ENCODE measurements at regions not wholly inside any gene's neighbourhood (a gene's known extent, or its start where the extent isn't known, plus 50 kb on each side); places are given as distances from the start of the nearest gene placed in this dataset.

DNA sequence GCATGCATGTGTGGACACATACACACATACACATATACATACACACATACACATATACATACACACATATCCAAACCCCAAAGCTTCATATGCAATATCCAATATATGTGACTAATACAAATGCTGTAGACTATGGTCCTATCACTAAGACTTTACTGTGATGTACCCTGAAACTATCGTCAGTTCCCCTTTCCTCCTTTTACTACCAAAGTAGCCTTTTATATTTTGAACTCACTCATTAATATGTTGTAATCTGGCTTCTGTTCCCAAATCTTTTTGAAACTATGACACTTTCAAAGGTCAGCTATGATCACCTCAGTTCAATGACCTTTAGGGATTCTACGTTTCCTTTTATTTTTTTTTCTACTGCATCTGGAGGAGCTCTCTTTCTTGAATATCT lies 64.8 kb upstream of the TFEC start:
- TF ChIP-seq, protein P1, sequence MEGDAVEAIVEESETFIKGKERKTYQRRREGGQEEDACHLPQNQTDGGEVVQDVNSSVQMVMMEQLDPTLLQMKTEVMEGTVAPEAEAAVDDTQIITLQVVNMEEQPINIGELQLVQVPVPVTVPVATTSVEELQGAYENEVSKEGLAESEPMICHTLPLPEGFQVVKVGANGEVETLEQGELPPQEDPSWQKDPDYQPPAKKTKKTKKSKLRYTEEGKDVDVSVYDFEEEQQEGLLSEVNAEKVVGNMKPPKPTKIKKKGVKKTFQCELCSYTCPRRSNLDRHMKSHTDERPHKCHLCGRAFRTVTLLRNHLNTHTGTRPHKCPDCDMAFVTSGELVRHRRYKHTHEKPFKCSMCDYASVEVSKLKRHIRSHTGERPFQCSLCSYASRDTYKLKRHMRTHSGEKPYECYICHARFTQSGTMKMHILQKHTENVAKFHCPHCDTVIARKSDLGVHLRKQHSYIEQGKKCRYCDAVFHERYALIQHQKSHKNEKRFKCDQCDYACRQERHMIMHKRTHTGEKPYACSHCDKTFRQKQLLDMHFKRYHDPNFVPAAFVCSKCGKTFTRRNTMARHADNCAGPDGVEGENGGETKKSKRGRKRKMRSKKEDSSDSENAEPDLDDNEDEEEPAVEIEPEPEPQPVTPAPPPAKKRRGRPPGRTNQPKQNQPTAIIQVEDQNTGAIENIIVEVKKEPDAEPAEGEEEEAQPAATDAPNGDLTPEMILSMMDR (IDR thresholded peaks at IDR 0.05; ENCODE audit: low read depth, low read length), result no peak
- no peak overlapping the region for H3K4me3 ChIP-seq (ENCODE audit: low read depth, low read length)
- no peak for DNase-seq (ENCODE audit: low read depth, low spot score)
- in situ Hi-C loops (cut with HindIII; ENCODE audit: low sequenced_read_pairs), result no loop called here

DNA sequence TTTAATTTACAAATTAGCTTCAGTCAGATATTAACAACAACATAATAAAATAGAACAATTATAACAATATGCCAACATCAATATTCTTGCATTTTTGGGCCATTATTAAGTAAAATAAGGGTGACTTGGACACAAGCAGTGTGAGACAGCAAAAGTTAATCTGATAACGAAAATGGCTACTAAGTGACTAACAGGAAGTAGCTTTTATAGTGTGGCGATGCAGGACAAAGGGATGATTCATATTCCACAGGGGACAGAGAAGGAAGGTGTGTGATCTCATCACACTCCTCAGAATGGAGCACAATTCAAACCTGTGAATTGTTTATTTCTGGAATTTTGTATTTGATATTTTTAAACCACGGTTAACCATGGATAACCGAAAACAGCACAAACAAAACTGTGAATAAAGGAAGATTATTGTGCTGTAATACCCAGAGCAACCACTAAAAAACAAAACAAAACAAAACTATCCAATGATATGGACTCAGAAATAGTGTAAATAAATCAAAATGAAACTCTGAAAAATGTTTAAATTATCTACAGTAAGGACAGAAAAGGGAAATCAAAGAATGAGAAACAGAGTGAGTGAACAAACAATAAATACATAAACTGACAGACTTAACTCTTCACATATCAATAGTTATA lies 66.9 kb upstream of the TFEC start:
- no peak overlapping the region for H3K4me3 ChIP-seq (ENCODE audit: low read depth, low read length)
- TF ChIP-seq, protein P1 (IDR thresholded peaks at IDR 0.05; ENCODE audit: low read depth, low read length), result peak; percentile 11
- in situ Hi-C loops (cut with HindIII; ENCODE audit: low sequenced_read_pairs), result no loop called here
- DNase-seq (ENCODE audit: low read depth, low spot score), result peak; percentile 75

DNA sequence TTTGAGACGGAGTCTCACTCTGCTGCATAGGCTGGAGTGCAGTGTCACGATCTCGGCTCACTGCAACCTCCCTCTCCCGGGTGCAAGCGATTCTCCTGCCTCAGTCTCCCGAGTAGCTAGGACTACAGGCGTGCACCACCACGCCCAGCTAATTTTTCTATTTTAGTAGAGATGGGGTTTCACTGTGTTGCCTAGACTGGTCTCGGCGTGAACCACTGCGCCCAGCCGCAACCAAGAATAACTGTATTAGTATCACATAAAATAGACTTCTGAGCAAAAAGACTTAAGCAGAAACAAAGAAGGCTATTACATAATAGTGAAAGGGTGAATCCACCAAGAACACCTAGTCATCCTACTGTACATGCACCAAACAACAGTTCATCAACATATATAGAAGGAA lies 67.6 kb upstream of the TFEC start:
- in situ Hi-C loops (cut with HindIII; ENCODE audit: low sequenced_read_pairs), result no loop called here
- DNase-seq (ENCODE audit: low read depth, low spot score), result no peak
- no peak overlapping the region for H3K4me3 ChIP-seq (ENCODE audit: low read depth, low read length)
- TF ChIP-seq, protein P1 (IDR thresholded peaks at IDR 0.05; ENCODE audit: low read depth, low read length), result no peak

DNA sequence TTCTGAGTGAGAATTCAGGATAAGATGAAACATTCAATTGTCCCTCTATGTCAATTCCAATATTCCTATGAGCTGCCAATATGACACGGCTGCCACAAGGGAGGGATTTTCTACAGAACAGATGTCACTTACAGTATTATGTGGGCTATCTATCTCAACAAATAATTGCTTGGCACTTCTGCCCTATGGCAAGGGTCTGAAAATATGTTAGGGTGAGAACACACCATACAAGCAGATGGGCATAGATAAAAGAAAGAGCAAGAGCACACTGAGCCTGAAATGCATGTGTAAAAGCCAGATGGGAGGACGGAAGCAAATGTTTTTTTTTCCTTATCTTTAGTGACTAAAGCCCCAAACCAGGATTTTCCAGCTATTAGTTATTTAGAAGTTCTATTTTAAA lies 70.1 kb upstream of the TFEC start:
- TF ChIP-seq, protein P1 (IDR thresholded peaks at IDR 0.05; ENCODE audit: low read depth, low read length), result no peak
- in situ Hi-C loops (cut with HindIII; ENCODE audit: low sequenced_read_pairs), result no loop called here
- no peak for DNase-seq (ENCODE audit: low read depth, low spot score)
- H3K4me3 ChIP-seq (ENCODE audit: low read depth, low read length), result no peak overlapping the region

DNA sequence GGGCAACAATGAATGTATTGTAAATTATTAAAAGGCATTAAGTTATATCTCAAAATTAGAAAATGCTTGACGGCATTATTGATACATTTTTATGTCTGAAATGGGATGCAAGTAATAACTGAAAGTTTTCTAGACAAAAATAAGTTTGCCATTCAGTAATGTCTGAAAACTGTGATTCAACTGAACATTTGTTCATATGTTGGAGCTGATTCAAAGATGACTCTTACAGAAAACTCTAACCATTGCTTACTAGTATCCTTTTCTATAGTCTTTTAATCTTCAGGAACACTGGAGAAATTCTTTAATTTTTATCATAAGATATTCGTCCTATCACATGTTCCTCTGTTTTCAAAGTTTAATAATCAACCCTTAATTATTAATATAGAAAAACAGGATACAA lies 71.1 kb upstream of the TFEC start:
- in situ Hi-C loops (cut with HindIII; ENCODE audit: low sequenced_read_pairs), result no loop called here
- DNase-seq (ENCODE audit: low read depth, low spot score), result peak; percentile 49
- H3K4me3 ChIP-seq (ENCODE audit: low read depth, low read length), result no peak overlapping the region
- TF ChIP-seq, protein P1 (IDR thresholded peaks at IDR 0.05; ENCODE audit: low read depth, low read length), result no peak

DNA sequence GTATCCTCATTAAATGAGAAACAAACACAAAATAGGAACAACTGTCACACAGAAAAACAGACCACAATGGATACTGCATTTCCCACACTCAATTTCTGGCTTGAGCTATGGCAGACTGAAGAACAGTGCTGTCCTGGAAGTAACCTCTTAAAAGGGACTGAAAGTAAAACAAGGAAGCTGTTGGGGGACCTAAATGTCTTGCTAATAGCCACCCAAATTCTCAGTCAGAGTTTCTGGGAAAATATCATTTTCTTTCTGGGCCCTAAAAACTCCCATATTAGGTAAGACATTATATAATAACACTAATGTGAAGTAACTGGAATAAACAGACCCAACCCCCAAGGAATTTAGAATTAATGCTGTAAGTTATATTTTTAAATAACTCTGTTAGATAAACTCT lies 80.9 kb upstream of the TFEC start:
- TF ChIP-seq, protein P1 (IDR thresholded peaks at IDR 0.05; ENCODE audit: low read depth, low read length), result no peak
- in situ Hi-C loops (cut with HindIII; ENCODE audit: low sequenced_read_pairs), result no loop called here
- no peak overlapping the region for H3K4me3 ChIP-seq (ENCODE audit: low read depth, low read length)
- no peak for DNase-seq (ENCODE audit: low read depth, low spot score)
